NT2/D1 (cell line): ENCODE measurements at regions not wholly inside any gene's neighbourhood (a gene's known extent, or its start where the extent isn't known, plus 50 kb on each side); places are given as distances from the start of the nearest gene placed in this dataset.

Experiments used
- DNase-seq: peaks from one replicate; pipeline ENCODE4 v3.0.0-alpha.2; 2011; ENCODE audit warnings: low read depth, low spot score
- H3K27me3 ChIP-seq: 2 replicates; pipeline ENCODE4 v1.6.0; 2011; ENCODE audit warnings: mild to moderate bottlenecking; ENCODE audit not compliant: insufficient read length, insufficient read depth
- H3K36me3 ChIP-seq: 2 replicates; pipeline ENCODE4 v1.6.1; 2011; ENCODE audit warnings: mild to moderate bottlenecking, low read length, mixed read lengths; ENCODE audit not compliant: insufficient read depth, insufficient read length
- H3K4me1 ChIP-seq: 2 replicates; pipeline ENCODE4 v1.5.1; 2011; ENCODE audit not compliant: insufficient read depth, insufficient read length
- H3K4me3 ChIP-seq: 2 replicates; pipeline ENCODE4 v1.5.1; 2011; ENCODE audit warnings: low read depth; ENCODE audit not compliant: insufficient read length
- H3K9ac ChIP-seq: 2 replicates; pipeline ENCODE4 v1.6.0; 2011; ENCODE audit warnings: low read depth; ENCODE audit not compliant: insufficient read length
- H3K9me3 ChIP-seq: 2 replicates; pipeline ENCODE4 v1.5.1; 2011; ENCODE audit warnings: mild to moderate bottlenecking, low read length; ENCODE audit not compliant: insufficient read depth
- SUZ12 ChIP-seq: IDR thresholded peaks from 2 replicates; pipeline ENCODE4 v1.6.1; 2011; ENCODE audit not compliant: insufficient read length, insufficient read depth; ENCODE audit errors: extremely low read depth
- YY1 ChIP-seq: IDR thresholded peaks from 2 replicates; pipeline ENCODE4 v1.6.1; 2011; ENCODE audit not compliant: insufficient read length, insufficient read depth
- ZNF274 ChIP-seq: IDR thresholded peaks from 2 replicates; pipeline ENCODE4 v1.6.1; 2011; ENCODE audit warnings: mild to moderate bottlenecking, low read depth, low read length

- TF ChIP-seq ZNF274 (no peak), SUZ12 (no peak), YY1 (no peak)
- Histone ChIP-seq H3K4me1 (no peaks in the 10 kb centered on the region), H3K9me3 (no peaks in the 10 kb centered on the region), H3K27me3 (no peaks in the 10 kb centered on the region), H3K9ac (no peak overlapping the region), H3K36me3 (no peaks in the 10 kb centered on the region), H3K4me3 (no peak overlapping the region)
- DNase-seq: no peak
These were observed 265.1 kb downstream of the ETAA1 start for GRCh38 chr2:67662222-67662621.

- H3K4me1 ChIP-seq: no peaks in the 10 kb centered on the region
- DNase-seq: no peak
These were observed 266.6 kb downstream of the ETAA1 start for GRCh38 chr2:67663776-67664175.

GRCh38 chr2:67666386-67667053 is 269.4 kb downstream of the ETAA1 start:
- H3K27me3 ChIP-seq: no peaks in the 10 kb centered on the region
- no peaks in the 10 kb centered on the region for H3K4me1 ChIP-seq
- no peaks in the 10 kb centered on the region for H3K36me3 ChIP-seq
- TF ChIP-seq SUZ12 (no peak), YY1 (no peak), ZNF274 (no peak)
- no peak overlapping the region for H3K4me3 ChIP-seq
- H3K9ac ChIP-seq: no peak overlapping the region
- no peak for DNase-seq
- no peaks in the 10 kb centered on the region for H3K9me3 ChIP-seq

More at GRCh38 chr2:67663776-67664175, 266.6 kb downstream of the ETAA1 start:
- no peak overlapping the region for H3K4me3 ChIP-seq
- TF ChIP-seq ZNF274 (no peak), SUZ12 (no peak), YY1 (no peak)
- no peaks in the 10 kb centered on the region for H3K36me3 ChIP-seq
- no peaks in the 10 kb centered on the region for H3K27me3 ChIP-seq
- H3K9me3 ChIP-seq: no peaks in the 10 kb centered on the region
- no peak overlapping the region for H3K9ac ChIP-seq

- Histone ChIP-seq H3K4me1 (no peaks in the 10 kb centered on the region), H3K4me3 (no peak overlapping the region), H3K36me3 (no peaks in the 10 kb centered on the region), H3K9me3 (no peaks in the 10 kb centered on the region), H3K27me3 (no peaks in the 10 kb centered on the region), H3K9ac (no peak overlapping the region)
- no peak for DNase-seq
- no peak for TF ChIP-seq ZNF274
- TF ChIP-seq SUZ12: no peak
- no peak for TF ChIP-seq YY1
These were observed 270.1 kb downstream of the ETAA1 start for GRCh38 chr2:67667054-67667908.

- H3K27me3 ChIP-seq: no peaks in the 10 kb centered on the region
- H3K4me1 ChIP-seq: no peaks in the 10 kb centered on the region
- no peaks in the 10 kb centered on the region for H3K9me3 ChIP-seq
- no peak for TF ChIP-seq YY1
- TF ChIP-seq ZNF274: no peak
- no peak for TF ChIP-seq SUZ12
- no peaks in the 10 kb centered on the region for H3K36me3 ChIP-seq
- no peak overlapping the region for H3K9ac ChIP-seq
- H3K4me3 ChIP-seq: no peak overlapping the region
- DNase-seq: no peak
These were observed 271.4 kb downstream of the ETAA1 start for GRCh38 chr2:67668538-67668937.

- no peak for DNase-seq
- Histone ChIP-seq H3K27me3 (no peaks in the 10 kb centered on the region), H3K9ac (no peak overlapping the region), H3K9me3 (no peaks in the 10 kb centered on the region), H3K4me1 (no peaks in the 10 kb centered on the region), H3K4me3 (no peak overlapping the region), H3K36me3 (no peaks in the 10 kb centered on the region)
- TF ChIP-seq ZNF274 (no peak), SUZ12 (no peak), YY1 (no peak)
These were observed 272.0 kb downstream of the ETAA1 start for GRCh38 chr2:67669168-67669567.

GRCh38 chr2:67669766-67670165 is 272.6 kb downstream of the ETAA1 start:
- H3K4me3 ChIP-seq: no peak overlapping the region
- no peaks in the 10 kb centered on the region for H3K36me3 ChIP-seq
- H3K27me3 ChIP-seq: no peaks in the 10 kb centered on the region
- TF ChIP-seq ZNF274 (no peak), YY1 (no peak), SUZ12 (no peak)
- no peaks in the 10 kb centered on the region for H3K9me3 ChIP-seq
- DNase-seq: no peak
- H3K9ac ChIP-seq: no peak overlapping the region
- no peaks in the 10 kb centered on the region for H3K4me1 ChIP-seq
